HG03175 (cell line): ENCODE measurements at regions not wholly inside any gene's neighbourhood (a gene's known extent, or its start where the extent isn't known, plus 50 kb on each side); places are given as distances from the start of the nearest gene placed in this dataset.
A peak's percentile ranks its signal among the peaks of the same experiment; 100 is the strongest.
"Not testable (repeated sequence)": the region's sequence is repeated elsewhere in the genome, so short reads cannot be mapped to it uniquely, and the experiment has no call there.

Source experiments
- ATAC-seq: cut with Tn5 transposase; IDR thresholded peaks from one replicate; pipeline ENCODE4 v1.9.1; 2021; ENCODE audit warnings: mild to moderate bottlenecking, moderate library complexity; ENCODE audit not compliant: unreplicated experiment

GRCh38 chr2:129010262-129010661, 691.6 kb upstream of the HS6ST1 start:
- ATAC-seq: no peak

GRCh38 chr2:129011466-129012061, 692.9 kb upstream of the HS6ST1 start:
- ATAC-seq: no peak

DNA sequence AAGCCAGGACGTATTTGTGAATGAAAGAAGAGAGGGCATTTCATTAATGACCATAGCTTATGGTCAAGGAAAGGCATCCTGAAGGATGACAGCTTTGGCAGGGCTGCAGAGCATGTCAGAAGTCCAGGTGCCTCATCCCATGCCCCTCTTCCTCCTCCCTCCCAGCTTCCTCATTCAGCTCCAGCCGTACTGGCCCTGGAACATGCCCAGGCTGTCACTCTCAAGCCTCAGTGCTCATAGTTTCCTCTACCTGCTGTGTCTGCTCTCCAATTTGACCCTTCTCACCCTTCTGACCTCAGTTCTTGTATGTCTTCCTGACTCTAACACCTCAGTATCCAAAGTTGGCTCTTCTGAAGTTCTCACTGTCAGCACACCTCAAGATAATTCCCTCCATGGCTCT, 695.8 kb upstream of the HS6ST1 start:
- ATAC-seq: no peak

DNA sequence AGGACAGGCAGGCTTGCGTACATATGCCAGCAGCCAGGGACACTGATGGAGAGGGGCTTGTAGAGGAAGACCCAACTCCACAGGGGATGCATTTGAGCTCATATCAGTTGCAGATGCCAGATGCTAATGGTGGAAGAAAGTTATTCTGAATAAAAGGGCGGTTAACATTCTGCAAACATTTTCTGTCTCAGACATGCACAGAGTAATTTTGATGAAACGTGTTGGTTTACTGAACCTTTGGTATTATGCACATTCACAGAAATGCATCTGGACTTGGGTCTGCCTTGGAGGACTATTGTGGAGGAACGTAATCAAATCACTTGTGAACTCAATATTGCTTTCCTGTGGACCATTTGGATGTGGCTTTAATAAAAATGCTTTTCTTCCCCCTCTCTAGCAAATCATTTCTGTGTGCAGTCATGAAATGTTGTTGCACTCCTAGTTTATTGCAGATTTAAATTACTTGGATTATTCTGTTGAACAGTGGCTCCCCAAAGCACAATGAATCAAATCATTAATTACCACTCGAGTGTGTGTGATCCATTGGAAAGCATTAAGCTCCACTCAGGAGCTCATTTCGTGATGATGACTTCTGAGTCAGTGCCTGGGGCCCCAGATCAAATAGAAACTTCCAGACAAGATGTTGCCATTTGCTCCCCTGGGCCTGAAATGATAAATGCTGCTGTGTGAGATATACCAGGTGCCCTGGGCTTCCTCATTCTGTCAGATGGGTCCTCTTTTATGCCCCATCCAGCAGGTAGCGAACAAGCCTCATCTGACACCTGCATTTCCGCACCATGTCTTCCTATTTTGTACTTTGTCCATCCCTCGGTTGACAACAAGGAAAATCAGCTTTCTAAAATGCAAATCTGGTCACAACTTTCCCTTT, 697.0 kb upstream of the HS6ST1 start:
- no peak for ATAC-seq

DNA sequence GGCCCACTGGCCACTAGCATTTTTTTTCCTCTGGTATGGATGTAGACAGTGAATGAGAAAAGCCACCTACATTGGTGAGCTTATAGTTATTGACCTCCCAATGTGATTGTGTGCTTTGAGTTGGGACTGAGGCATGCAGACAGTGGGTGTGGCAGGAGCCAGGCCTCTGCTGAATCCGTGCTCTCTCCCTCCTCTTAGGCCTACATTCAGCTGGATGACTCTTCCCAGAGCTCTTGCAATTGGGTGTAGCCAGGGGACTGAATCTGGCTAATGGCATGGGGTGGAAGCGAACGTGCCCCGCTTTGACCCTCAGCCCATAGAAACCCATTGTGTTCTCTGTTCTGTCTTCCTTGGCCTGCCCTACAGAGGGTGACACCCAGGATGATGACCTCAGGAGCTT, 698.3 kb upstream of the HS6ST1 start:
- no peak for ATAC-seq

GRCh38 chr2:129024796-129025195, 706.1 kb upstream of the HS6ST1 start:
- no peak for ATAC-seq

DNA sequence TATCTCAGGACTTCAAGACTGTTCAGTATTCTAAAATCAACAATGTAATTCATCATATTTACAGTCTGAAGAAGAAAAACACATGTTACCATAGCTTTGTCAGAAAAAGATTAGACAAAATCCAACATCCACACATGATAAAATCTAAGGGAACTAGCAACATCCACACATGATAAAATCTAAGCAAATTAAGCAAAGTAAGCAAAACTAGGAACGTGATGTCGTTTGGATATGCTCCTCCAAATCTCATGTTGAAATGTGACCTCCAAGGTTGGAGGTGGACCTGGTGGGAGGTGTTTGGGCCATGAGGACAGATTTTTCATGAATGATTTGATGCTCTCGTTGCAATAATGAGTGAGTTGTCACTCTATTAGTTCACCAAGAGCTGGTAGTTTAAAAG, 717.3 kb upstream of the HS6ST1 start:
- no peak for ATAC-seq

DNA sequence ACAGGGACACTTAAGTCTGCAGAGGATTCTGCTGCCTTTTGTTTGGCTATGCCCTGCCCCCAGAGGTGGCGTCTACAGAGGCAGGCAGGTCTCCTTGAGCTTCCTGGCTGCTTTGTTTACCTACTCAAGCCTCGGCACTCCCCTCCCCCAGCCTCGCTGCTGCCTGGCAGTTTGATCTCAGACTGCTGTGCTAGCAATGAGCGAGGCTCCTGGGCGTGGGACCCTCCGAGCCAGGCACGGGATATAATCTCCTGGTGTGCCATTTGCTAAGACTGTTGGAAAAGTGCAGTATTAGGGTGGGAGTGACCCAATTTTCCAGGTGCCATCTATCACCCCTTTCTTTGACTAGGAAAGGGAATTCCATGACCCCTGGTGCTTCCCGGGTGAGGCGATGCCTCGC, 725.0 kb upstream of the HS6ST1 start:
- not testable (repeated sequence) for ATAC-seq

- not testable (repeated sequence) for ATAC-seq
These were observed 727.8 kb upstream of the HS6ST1 start for GRCh38 chr2:129046475-129046874.

DNA sequence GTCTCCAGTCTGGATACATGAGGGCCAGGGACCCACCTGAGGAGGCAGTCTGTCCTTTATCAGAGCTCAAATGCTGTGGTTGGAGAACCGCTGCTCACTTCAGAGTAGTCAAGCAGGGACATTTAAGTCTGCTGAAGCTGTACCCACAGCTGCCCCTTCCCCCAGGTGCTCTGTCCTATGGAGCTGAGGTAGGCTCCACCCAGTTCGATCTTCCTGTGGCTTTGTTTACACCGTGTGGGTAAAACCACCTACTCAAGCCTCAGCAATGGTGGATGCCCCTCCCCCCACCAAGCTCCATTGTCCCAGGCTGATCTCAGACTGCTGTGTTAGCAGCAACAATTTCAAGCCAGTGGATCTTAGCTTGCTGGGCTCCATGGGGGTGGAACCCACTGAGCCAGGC, 731.4 kb upstream of the HS6ST1 start:
- no peak for ATAC-seq

- ATAC-seq: no peak
These were observed 736.6 kb upstream of the HS6ST1 start for GRCh38 chr2:129055242-129055641.

DNA sequence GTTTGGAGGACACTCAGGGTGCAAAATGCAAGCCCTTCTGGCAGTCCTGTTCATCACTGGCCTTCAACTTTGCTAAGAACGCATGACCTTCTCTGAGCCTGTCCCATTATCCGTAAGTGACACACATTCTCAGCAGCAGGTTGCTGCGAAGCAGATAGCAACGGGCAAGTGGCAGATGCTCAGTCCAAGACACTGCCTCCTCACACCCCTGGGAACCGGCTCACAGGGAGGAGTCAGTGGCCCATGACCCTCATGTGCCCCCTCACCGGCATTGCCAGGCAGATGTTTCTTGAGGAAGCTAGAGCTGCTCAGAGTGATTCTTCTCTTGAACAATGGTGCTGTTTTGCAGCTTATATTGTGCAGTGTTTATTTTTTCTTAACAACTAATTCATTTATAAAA, 737.2 kb upstream of the HS6ST1 start:
- no peak for ATAC-seq

DNA sequence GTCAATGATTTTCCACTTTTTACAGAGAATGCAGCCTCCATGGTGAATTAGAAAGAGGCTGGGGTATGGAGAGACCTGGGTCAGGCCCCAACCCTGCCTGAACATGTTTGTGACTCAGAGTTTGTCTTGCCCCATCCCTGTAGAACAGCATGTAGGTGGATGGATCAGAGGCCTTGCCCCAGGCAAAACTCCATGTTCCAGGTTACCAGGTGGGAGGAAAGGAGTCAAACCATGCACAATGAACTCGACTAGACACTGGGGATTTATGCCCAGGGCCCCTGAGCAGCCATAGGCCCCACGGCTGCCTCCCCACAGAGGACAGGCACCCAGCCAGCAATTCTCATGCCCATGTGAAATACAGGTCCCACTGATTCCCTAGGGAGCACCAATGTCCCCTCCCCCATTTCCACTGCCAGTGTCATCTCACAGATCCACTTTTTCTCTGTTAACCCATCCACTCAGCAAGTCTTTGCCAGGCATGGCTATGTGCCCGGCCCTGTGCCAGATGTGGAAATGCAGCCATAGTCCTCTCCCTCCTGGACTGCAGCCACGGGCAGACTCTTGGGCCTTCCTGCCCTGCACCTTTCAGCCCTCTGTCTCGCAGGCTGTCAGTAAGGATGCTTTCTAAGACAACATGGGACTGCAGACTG, 737.8 kb upstream of the HS6ST1 start:
- ATAC-seq: no peak

- ATAC-seq: no peak
These were observed 738.3 kb upstream of the HS6ST1 start for GRCh38 chr2:129056959-129057317.

GRCh38 chr2:129058981-129059380, 740.3 kb upstream of the HS6ST1 start:
- ATAC-seq: no peak

DNA sequence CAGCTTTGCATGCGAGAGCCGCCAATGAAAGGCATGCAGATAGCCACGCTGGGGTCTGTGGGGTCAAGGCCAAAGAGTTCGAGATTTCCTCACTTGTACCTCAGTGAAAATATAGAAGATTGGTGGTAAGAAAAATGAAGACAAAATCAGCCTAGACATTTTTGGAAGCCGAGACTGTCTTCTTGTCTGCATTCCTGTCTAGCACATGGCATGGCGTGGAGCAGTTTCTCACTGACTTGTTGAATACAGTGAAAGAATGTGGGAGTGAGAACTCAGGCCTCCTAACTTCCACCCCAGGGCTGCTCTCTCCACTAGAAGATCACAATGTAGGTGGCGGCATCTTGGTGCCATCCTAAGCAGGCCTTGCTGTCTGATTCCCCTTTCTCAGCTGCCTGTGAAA, 740.8 kb upstream of the HS6ST1 start:
- no peak for ATAC-seq

DNA sequence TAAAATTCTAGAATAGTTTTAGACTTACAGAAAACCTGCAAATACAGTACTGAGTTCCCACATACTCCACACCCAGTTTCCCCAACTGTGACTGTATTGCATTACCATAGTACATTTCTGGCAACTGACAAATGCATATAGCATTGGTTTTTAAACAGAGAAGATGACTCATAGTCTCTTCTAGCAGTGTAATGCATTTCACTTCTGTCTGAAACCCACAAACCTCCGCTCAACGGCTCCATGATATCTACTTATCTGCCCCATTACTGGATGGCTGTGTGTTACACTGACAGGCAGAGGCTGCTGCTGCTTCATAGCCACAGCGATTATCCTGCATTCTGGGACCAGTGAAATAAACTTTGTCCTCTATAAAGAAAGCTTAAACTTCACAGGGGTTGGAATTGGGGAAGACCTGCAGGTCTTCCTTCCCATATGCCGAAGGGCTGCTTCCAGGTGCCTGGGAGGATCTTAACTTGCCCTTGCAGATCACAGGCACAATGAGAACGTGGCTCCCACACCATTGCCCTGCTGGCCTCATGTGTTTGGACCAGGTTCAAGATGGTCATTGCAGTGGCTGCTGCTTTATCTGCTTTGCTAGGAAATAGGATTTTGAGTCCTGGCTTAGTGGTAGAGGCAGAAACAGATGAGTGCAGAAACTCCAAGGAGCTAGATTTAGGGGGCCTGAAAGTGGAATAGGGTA, 742.6 kb upstream of the HS6ST1 start:
- ATAC-seq: peak; percentile 61

DNA sequence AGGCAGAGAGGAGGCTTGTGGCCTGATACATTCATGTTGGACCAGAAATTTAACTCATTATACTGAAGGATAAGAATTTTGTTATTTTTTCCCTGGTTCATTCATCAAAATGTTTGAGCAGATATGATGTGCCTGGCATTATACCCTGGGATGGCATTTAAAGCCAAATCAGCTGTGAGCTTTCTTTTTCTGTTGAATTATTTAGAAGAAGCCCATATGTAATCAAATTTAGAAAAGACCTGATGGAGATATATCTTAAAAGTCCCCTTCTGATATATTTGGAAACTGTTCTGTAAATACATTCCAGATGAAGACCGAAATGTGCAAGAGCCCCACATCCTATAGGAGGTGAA, 743.1 kb upstream of the HS6ST1 start:
- ATAC-seq: no peak

- ATAC-seq: no peak
These were observed 743.7 kb upstream of the HS6ST1 start for GRCh38 chr2:129062146-129062912.

DNA sequence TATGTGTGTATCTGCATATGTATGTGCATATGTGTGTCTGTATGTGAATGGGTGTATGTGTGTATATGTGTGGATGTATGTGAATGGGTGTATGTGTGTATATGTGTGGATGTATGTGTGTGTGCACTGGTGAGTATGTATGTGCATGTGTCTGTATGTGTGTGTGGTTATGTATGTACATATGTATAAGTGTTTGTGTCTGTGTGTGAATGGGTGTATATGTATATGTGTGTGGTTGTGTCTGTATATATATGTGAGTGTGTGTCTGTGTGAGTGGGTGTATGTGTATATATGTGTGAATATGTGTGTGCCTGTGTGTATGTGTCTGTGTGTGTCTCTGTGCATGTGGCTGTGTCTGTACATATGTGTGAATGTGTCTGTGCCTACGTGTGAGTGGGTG, 748.4 kb upstream of the HS6ST1 start:
- ATAC-seq: no peak

- ATAC-seq: no peak
These were observed 749.3 kb upstream of the HS6ST1 start for GRCh38 chr2:129067953-129068352.
